GM21447 (cell line): ENCODE measurements at regions not wholly inside any gene's neighbourhood (a gene's known extent, or its start where the extent isn't known, plus 50 kb on each side); places are given as distances from the start of the nearest gene placed in this dataset.

Source experiments
- ATAC-seq: cut with Tn5 transposase; IDR thresholded peaks from one replicate; pipeline ENCODE4 v1.9.1; 2021; ENCODE audit not compliant: unreplicated experiment

DNA sequence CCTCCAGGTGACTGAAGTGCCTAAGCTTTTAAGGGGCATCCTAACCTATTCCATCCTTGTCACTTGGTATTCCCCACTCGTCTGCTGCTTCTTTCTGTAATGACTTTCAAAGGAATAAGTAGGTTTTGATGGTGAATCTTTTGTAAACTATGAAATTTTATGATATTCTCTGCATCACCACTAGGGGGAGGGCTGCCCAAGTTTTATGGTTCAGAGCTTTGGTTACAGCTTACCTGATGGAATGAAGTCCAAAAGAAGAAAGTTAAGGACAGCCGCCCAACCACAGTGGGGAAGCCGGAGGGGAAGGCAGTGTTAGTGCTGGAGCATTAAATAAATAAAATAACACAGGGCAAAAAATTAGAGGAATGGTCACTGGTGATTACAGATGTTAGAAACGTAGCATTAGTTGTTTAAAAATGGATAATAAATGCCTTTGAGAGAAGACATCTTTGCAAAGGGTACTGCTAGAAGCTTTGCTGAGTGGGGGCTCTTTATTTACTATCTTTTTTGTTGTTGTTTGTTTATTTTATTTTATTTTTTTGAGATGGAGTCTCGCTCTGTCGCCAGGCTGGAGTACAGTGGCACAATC lies 204.9 kb downstream of the GBA3 start:
- ATAC-seq, result no peak

- no peak for ATAC-seq
Measured at GRCh38 chr4:22895482-22895881, 202.7 kb downstream of the GBA3 start.

GRCh38 chr4:22884157-22884556 lies 191.4 kb downstream of the GBA3 start:
- no peak for ATAC-seq

- ATAC-seq, result no peak
Measured at GRCh38 chr4:22881411-22881810, 188.7 kb downstream of the GBA3 start.

- no peak for ATAC-seq
Measured at GRCh38 chr4:22877486-22878052, 184.8 kb downstream of the GBA3 start.

DNA sequence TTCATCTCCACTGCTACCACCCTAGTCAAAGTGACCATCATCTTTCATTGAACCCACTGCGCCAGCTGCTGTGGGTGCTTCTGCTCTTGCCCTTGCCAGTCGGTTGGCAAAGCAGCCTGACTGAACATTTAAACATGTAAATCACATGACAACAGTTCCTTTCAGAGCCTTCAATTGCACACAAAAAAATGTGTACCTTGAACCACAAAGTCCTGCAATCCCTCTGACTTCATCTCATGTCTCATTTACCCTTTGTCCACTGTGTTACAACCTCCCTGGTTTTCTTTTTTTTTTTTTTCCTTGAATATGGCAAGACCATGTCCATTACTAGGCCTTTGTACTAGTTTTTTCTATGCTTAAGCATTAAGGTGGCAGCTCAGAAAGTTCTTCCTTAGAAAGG lies 183.5 kb downstream of the GBA3 start:
- no peak for ATAC-seq

DNA sequence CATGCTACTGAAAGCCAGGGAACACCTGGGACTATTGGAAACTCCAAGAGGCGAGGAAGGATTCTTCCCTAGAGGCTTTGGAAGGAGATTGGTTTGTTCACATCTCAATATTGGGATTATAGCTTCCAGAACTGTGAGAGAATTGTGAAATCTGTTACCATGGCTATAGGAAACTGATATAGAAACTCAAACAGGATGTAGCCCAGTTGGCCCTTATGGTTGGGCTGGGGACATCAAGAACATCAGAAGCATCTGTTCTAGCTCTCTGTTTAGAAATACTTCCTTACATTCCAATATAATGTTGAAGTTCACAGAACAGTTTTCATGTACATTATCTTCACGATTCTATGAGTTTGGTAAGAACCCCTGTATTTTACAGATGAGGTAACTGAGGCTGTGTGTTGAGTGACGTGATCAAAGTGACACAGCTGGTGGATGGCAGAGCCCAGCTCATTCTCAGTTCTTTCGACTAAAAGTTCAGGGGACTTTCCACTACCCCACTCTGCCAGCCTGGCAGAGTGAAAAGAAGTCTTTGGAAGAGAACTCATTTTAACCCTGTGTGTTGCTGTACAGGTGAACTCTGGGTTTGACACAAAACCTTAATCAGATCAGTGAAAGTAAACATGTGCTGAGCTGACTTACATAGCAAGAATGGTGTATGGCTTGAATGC lies 183.0 kb downstream of the GBA3 start:
- ATAC-seq, result no peak

DNA sequence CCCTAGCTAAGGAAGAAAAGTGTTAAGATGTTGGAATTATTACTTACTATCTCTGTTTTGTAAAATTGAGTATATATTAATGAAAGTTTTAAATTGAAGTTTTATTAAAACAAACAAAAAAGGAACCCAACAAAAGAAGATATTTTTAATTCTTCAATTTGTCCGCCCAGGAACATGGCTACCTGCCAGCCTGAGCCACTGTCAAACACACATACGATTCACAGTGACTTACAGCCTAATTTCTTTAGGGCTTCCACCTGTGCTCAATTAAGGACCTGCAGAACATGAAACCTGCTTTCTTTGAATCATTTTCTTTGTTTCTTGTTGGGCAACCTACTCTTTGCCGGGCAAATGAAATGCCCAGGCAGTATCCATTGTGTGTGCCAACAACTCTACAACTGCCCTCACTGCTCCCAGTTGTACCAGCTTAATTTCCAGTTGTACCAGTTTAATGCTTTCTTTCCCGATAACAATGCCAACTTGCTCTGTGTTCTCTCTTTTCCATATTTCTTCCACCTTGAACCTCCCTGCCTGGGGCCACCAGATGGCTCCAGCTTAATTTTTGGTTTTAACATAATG lies 181.7 kb downstream of the GBA3 start:
- ATAC-seq, result no peak

DNA sequence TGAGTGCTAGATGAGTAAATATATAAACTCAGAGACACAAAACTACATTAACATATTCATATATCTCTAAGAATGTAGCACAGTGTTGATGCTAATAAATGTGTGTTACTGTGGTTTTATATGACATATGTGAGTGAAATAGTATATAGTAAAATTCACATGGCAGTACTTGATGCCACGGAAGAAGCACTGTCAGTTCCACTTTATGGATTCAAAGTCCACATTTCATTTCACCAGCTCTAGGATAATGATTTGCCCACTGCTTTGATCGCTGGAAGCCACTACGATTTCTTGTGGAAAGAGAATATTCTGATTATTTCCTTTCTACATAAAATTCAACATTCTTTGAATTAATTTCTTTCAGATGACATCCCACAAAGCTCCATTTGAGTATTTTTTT lies 181.2 kb downstream of the GBA3 start:
- ATAC-seq, result no peak

GRCh38 chr4:22870847-22871449 lies 178.2 kb downstream of the GBA3 start:
- ATAC-seq, result no peak

GRCh38 chr4:22869235-22869634 lies 176.5 kb downstream of the GBA3 start:
- no peak for ATAC-seq
